ENCODE measurements at regions not wholly inside any gene's neighbourhood (a gene's known extent, or its start where the extent isn't known, plus 50 kb on each side); places are given as distances from the start of the nearest gene placed in this dataset.
A peak's percentile ranks its signal among the peaks of the same experiment; 100 is the strongest.

GRCh38 chr2:67567886-67568285 is 170.8 kb downstream of the ETAA1 start:
- peak; percentile 85 for FAIRE-seq
- TF ChIP-seq KDM1A (IDR thresholded peaks at IDR 0.05; ENCODE audit: low read depth): no peak
- DNase-seq (ENCODE audit: low read depth in 1 of 2, low spot score in 1 of 2): no peak
- no peak for ATAC-seq
- H3K4me1 ChIP-seq: peaks cover 54% of the 10 kb centered on the region
- H3K4me2 ChIP-seq: no peak overlapping the region
- ChIA-PET POLR2A (no interaction called here), CTCF (no interaction called here)
- H3K27ac ChIP-seq: peak overlapping the region; percentile 64 to 84; a peak in 4 of 6 replicates
- H3K9me3 ChIP-seq: peaks cover 19% of the 10 kb centered on the region
- H3K4me3 ChIP-seq: no peak overlapping the region

GRCh38 chr2:67570611-67571010 is 173.5 kb downstream of the ETAA1 start:
- Histone ChIP-seq H3K4me3 (no peak overlapping the region), H3K27ac (peak overlapping the region; percentile 67 to 74; a peak in 5 of 6 replicates), H3K4me2 (no peak overlapping the region), H3K4me1 (peaks cover 51% of the 10 kb centered on the region), H3K9me3 (peaks cover 16% of the 10 kb centered on the region)
- WGBS (ENCODE audit: missing lambda C conversion rate): 64% methylated on average over 2 of the region's 2 CpGs
- no peak for TF ChIP-seq BCL3 (IDR thresholded peaks at IDR 0.05)
- TF ChIP-seq FOSL2 (IDR thresholded peaks at IDR 0.05): no peak
- no peak for TF ChIP-seq FOSL2 (CRISPR knock-in tag; IDR thresholded peaks at IDR 0.05)
- no peak for TF ChIP-seq ELK1 (IDR thresholded peaks at IDR 0.05; ENCODE audit: low read depth, low read length)
- TF ChIP-seq JUN (IDR thresholded peaks at IDR 0.05): no peak
- no peak for TF ChIP-seq SREBF2 (IDR thresholded peaks at IDR 0.05)
- no peak for TF ChIP-seq REST (IDR thresholded peaks at IDR 0.05)
- no peak for TF ChIP-seq RCOR1 (IDR thresholded peaks at IDR 0.05; ENCODE audit: low read depth, low read length)
- no peak for TF ChIP-seq GATA3 (IDR thresholded peaks at IDR 0.05; ENCODE audit: borderline replicate concordance)
- TF ChIP-seq RFX5 (IDR thresholded peaks at IDR 0.05): no peak
- no peak for TF ChIP-seq JUNB (IDR thresholded peaks at IDR 0.05)
- no peak for ATAC-seq
- DNase-seq (ENCODE audit: low read depth in 1 of 2, low spot score in 1 of 2): no peak
- FAIRE-seq: no peak
- ChIA-PET POLR2A (interaction anchor here (2.0 kb wide), 1 partner anchor 9 kb away, joined by 10 read pairs; no protein-coding TSS in a partner anchor), CTCF (interaction anchor here (0.9 to 1.4 kb wide), 3 partner anchors 9 to 94 kb away, joined by 3 read pairs; no protein-coding TSS in a partner anchor)

- CTCF ChIA-PET: interaction anchor here (1.2 kb wide), 1 partner anchor 11 kb away, joined by 3 read pairs; no protein-coding TSS in a partner anchor
- POLR2A ChIA-PET: interaction anchor here (2.0 kb wide), 1 partner anchor 11 kb away, joined by 10 read pairs; no protein-coding TSS in a partner anchor
- ATAC-seq (peak; percentile 90 to 91), DNase-seq (ENCODE audit: low read depth in 1 of 2, low spot score in 1 of 2) (peak; percentile 44 to 80), FAIRE-seq (peak; percentile 95)
- Histone ChIP-seq H3K4me3 (0 out of 3 replicates have a peak overlapping the region, but pooled peaks have one; percentile 10), H3K4me1 (peaks cover 37% of the 10 kb centered on the region), H3K4me2 (peak overlapping the region; percentile 61), H3K27ac (peak overlapping the region; percentile 74 to 80), H3K9me3 (peaks cover 13% of the 10 kb centered on the region)
- TF ChIP-seq BCL3 (IDR thresholded peaks at IDR 0.05): 0 out of 3 replicates have a peak, but pooled peaks have one; percentile 30
- TF ChIP-seq SMC3 (IDR thresholded peaks at IDR 0.05): no peak
- TF ChIP-seq NFE2L2 (conservative IDR thresholded peaks at IDR 0.05; ENCODE audit: low read length): no peak
- no peak for TF ChIP-seq TP53 (CRISPR knock-in tag; IDR thresholded peaks at IDR 0.05)
- TF ChIP-seq ZC3H11A (IDR thresholded peaks at IDR 0.05): no peak
- TF ChIP-seq ZFP36 (IDR thresholded peaks at IDR 0.05; ENCODE audit: borderline replicate concordance, partially characterized antibody): no peak
- TF ChIP-seq POLR2A (IDR thresholded peaks at IDR 0.05; ENCODE audit: low read length): no peak
- no peak for TF ChIP-seq BHLHE40 (IDR thresholded peaks at IDR 0.05; ENCODE audit: low read depth, low read length)
- no peak for TF ChIP-seq SREBF2 (IDR thresholded peaks at IDR 0.05)
- TF ChIP-seq E2F6 (IDR thresholded peaks at IDR 0.05; ENCODE audit: borderline replicate concordance, low read depth): no peak
- peak; percentile 78 for TF ChIP-seq EHMT2 (IDR thresholded peaks at IDR 0.05; ENCODE audit: low read depth)
- TF ChIP-seq MAZ (IDR thresholded peaks at IDR 0.05; ENCODE audit: borderline replicate concordance, low read depth, low read length): no peak
- 0 out of 5 replicates have a peak, but pooled peaks of 1 of the 2 experiments have one; percentile 15 for TF ChIP-seq RAD21 (conservative IDR thresholded peaks at IDR 0.05 in 1 of 2, IDR thresholded peaks at IDR 0.05 in 1 of 2)
- peak in 1 of 2 experiments; percentile 49; a peak in 1 of 5 replicates for TF ChIP-seq JUN (IDR thresholded peaks at IDR 0.05)
- no peak for TF ChIP-seq RARB (CRISPR knock-in tag; IDR thresholded peaks at IDR 0.05)
- no peak for TF ChIP-seq CBX2 (IDR thresholded peaks at IDR 0.05; ENCODE audit: borderline replicate concordance, low read depth)
- peak; percentile 49; the same call in 1 of the 2 replicates for TF ChIP-seq GATA3 (IDR thresholded peaks at IDR 0.05; ENCODE audit: borderline replicate concordance)
Measured at GRCh38 chr2:67571785-67572718, 174.9 kb downstream of the ETAA1 start.
